ENCODE measurements at regions not wholly inside any gene's neighbourhood (a gene's known extent, or its start where the extent isn't known, plus 50 kb on each side); places are given as distances from the start of the nearest gene placed in this dataset.

- TF ChIP-seq, protein P1, sequence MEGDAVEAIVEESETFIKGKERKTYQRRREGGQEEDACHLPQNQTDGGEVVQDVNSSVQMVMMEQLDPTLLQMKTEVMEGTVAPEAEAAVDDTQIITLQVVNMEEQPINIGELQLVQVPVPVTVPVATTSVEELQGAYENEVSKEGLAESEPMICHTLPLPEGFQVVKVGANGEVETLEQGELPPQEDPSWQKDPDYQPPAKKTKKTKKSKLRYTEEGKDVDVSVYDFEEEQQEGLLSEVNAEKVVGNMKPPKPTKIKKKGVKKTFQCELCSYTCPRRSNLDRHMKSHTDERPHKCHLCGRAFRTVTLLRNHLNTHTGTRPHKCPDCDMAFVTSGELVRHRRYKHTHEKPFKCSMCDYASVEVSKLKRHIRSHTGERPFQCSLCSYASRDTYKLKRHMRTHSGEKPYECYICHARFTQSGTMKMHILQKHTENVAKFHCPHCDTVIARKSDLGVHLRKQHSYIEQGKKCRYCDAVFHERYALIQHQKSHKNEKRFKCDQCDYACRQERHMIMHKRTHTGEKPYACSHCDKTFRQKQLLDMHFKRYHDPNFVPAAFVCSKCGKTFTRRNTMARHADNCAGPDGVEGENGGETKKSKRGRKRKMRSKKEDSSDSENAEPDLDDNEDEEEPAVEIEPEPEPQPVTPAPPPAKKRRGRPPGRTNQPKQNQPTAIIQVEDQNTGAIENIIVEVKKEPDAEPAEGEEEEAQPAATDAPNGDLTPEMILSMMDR (IDR thresholded peaks at IDR 0.05) = peak; percentile 65
- no peak for TF ChIP-seq EZH2 (IDR thresholded peaks at IDR 0.05)
Measured at GRCh38 chr4:164700471-164700870, 53.5 kb upstream of the SMIM31 start.
